Upper lobe of left lung (tissue), 4 donors: ENCODE measurements at regions not wholly inside any gene's neighbourhood (a gene's known extent, or its start where the extent isn't known, plus 50 kb on each side); places are given as distances from the start of the nearest gene placed in this dataset.
"Not testable (repeated sequence)": the region's sequence is repeated elsewhere in the genome, so short reads cannot be mapped to it uniquely, and the experiment has no call there.

Experiments used
- CTCF ChIP-seq, 6 experiments: fragments of 450-650 bp in 4 of 6; fragments of 200-600 bp in 2 of 6; sonication (generic) in 2 of 6; IDR thresholded peaks; one replicate each; pipeline ENCODE4 v1.5.1; 2016 to 2019; ENCODE audit warnings: antibody characterized with exemption in 6 of 6
- POLR2A ChIP-seq, 4 donors: fragments of 450-650 bp; IDR thresholded peaks; one replicate each; pipeline ENCODE4 v1.5.1; 2016 to 2017; ENCODE audit warnings: antibody characterized with exemption in 4 of 4, mild to moderate bottlenecking in 2 of 4

GRCh38 chr14:19238584-19238983 is 195.6 kb downstream of the POTEG start:
- TF ChIP-seq POLR2A, CTCF (IDR thresholded peaks at IDR 0.05): not testable (repeated sequence)
